ENCODE measurements at regions not wholly inside any gene's neighbourhood (a gene's known extent, or its start where the extent isn't known, plus 50 kb on each side); places are given as distances from the start of the nearest gene placed in this dataset.

DNA sequence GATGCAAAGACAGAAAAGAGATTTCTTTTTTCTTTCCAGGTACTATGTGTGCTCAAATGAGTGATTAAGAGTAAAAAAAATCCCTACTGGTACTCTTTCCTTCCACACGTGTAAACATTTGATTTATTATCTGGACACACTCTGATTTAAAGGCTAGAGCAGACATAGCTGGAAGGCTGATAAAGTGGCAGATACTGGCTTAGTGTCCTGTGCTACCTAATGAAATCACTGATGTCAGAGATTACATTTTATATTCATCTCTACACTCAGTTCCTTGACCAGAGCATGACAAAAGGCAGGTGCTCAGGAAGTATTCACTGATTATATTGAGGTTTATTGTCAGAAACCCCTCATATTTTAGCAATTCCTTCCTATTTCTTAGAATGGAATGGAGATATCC, 136.6 kb upstream of the SLC38A2 start:
- FAIRE-seq (no peak), DNase-seq (no peak)
- H3K36me3 ChIP-seq (ENCODE audit: control insufficient read depth in 2 of 3, insufficient read depth in 3 of 3, low read length in 3 of 3) = no peaks in the 10 kb centered on the region
- no peak overlapping the region for H3K9ac ChIP-seq (ENCODE audit: low read length in 3 of 3)
- no peaks in the 10 kb centered on the region for H3K4me1 ChIP-seq (ENCODE audit: control insufficient read depth in 2 of 3, insufficient read depth in 2 of 3, low read depth in 1 of 3, low read length in 3 of 3)
- TF ChIP-seq, protein P1, sequence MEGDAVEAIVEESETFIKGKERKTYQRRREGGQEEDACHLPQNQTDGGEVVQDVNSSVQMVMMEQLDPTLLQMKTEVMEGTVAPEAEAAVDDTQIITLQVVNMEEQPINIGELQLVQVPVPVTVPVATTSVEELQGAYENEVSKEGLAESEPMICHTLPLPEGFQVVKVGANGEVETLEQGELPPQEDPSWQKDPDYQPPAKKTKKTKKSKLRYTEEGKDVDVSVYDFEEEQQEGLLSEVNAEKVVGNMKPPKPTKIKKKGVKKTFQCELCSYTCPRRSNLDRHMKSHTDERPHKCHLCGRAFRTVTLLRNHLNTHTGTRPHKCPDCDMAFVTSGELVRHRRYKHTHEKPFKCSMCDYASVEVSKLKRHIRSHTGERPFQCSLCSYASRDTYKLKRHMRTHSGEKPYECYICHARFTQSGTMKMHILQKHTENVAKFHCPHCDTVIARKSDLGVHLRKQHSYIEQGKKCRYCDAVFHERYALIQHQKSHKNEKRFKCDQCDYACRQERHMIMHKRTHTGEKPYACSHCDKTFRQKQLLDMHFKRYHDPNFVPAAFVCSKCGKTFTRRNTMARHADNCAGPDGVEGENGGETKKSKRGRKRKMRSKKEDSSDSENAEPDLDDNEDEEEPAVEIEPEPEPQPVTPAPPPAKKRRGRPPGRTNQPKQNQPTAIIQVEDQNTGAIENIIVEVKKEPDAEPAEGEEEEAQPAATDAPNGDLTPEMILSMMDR (IDR thresholded peaks at IDR 0.05; ENCODE audit: borderline replicate concordance, extremely low read depth, insufficient read depth) = no peak
- H3K4me3 ChIP-seq (ENCODE audit: low read length in 3 of 3) = no peak overlapping the region
- no peak overlapping the region for H3K27ac ChIP-seq (ENCODE audit: low read depth in 2 of 2, low read length in 2 of 2)
- intact Hi-C loops (cut with DNase I) = no loop called here
- no peaks in the 10 kb centered on the region for H3K27me3 ChIP-seq (ENCODE audit: control insufficient read depth, insufficient read depth, low read length)
- peaks cover 0 to 13% (median 2%) of the 10 kb centered on the region in 3 donors for H3K9me3 ChIP-seq (ENCODE audit: control insufficient read depth in 2 of 3, insufficient read depth in 1 of 3, low read length in 3 of 3)

DNA sequence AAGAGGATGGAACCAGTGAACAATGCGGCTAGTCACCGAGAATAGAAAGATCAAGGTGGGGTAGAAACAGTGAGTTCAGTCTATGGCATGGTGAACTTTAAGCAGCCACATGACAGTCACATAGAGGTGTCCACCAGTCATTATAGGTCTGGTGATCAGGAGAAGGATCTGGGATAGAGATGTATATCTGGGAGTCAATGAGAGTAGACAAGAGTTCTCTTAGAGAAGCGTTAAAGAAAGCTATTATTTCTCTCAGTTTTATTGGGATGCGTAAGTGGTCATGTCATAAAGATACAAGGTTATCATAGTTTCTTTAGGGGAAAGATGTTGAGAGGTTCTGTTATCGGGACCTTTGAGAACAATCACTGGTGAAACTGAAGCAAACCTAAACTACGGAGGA, 136.1 kb upstream of the SLC38A2 start:
- H3K4me3 ChIP-seq (ENCODE audit: low read length in 3 of 3) = no peak overlapping the region
- FAIRE-seq (no peak), DNase-seq (no peak)
- H3K27ac ChIP-seq (ENCODE audit: low read depth in 2 of 2, low read length in 2 of 2) = no peak overlapping the region
- no peak overlapping the region for H3K9ac ChIP-seq (ENCODE audit: low read length in 3 of 3)
- TF ChIP-seq, protein P1 (IDR thresholded peaks at IDR 0.05; ENCODE audit: borderline replicate concordance, extremely low read depth, insufficient read depth) = no peak
- no peaks in the 10 kb centered on the region for H3K27me3 ChIP-seq (ENCODE audit: control insufficient read depth, insufficient read depth, low read length)
- no peaks in the 10 kb centered on the region for H3K36me3 ChIP-seq (ENCODE audit: control insufficient read depth in 2 of 3, insufficient read depth in 3 of 3, low read length in 3 of 3)
- no peaks in the 10 kb centered on the region for H3K4me1 ChIP-seq (ENCODE audit: control insufficient read depth in 2 of 3, insufficient read depth in 2 of 3, low read depth in 1 of 3, low read length in 3 of 3)
- H3K9me3 ChIP-seq (ENCODE audit: control insufficient read depth in 2 of 3, insufficient read depth in 1 of 3, low read length in 3 of 3) = peaks cover 0 to 13% (median 2%) of the 10 kb centered on the region in 3 donors
- intact Hi-C loops (cut with DNase I) = no loop called here

DNA sequence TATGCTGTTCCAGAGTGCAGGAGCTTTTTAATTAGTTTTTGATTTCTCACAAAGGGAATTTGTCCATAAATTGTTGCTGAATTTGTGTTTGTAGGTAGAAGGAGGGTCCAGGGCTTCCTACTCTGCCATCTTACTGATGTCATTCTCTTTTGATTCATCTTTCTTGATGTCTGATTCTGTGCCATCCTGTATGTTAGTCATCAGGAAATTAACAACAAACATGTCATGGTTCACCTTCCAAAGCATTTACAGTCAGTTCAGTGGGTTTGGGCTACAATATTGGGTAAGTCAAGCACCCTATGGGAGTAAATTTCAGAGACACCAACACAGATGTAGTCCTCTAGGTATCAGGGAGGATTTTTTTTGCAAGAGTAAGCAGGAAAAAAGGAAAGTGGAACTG, 135.2 kb upstream of the SLC38A2 start:
- TF ChIP-seq, protein P1 (IDR thresholded peaks at IDR 0.05; ENCODE audit: borderline replicate concordance, extremely low read depth, insufficient read depth) = no peak
- Histone ChIP-seq H3K4me1 (ENCODE audit: control insufficient read depth in 2 of 3, insufficient read depth in 2 of 3, low read depth in 1 of 3, low read length in 3 of 3) (no peaks in the 10 kb centered on the region), H3K27me3 (ENCODE audit: control insufficient read depth, insufficient read depth, low read length) (no peaks in the 10 kb centered on the region), H3K36me3 (ENCODE audit: control insufficient read depth in 2 of 3, insufficient read depth in 3 of 3, low read length in 3 of 3) (no peaks in the 10 kb centered on the region), H3K27ac (ENCODE audit: low read depth in 2 of 2, low read length in 2 of 2) (no peak overlapping the region), H3K9me3 (ENCODE audit: control insufficient read depth in 2 of 3, insufficient read depth in 1 of 3, low read length in 3 of 3) (peaks cover 0 to 13% (median 2%) of the 10 kb centered on the region in 3 donors), H3K9ac (ENCODE audit: low read length in 3 of 3) (no peak overlapping the region), H3K4me3 (ENCODE audit: low read length in 3 of 3) (no peak overlapping the region)
- DNase-seq (no peak), FAIRE-seq (no peak)
- intact Hi-C loops (cut with DNase I) = no loop called here

- FAIRE-seq (no peak), DNase-seq (no peak)
- H3K4me1 ChIP-seq (ENCODE audit: control insufficient read depth in 2 of 3, insufficient read depth in 2 of 3, low read depth in 1 of 3, low read length in 3 of 3) = no peaks in the 10 kb centered on the region
- no peak overlapping the region for H3K27ac ChIP-seq (ENCODE audit: low read depth in 2 of 2, low read length in 2 of 2)
- H3K36me3 ChIP-seq (ENCODE audit: control insufficient read depth in 2 of 3, insufficient read depth in 3 of 3, low read length in 3 of 3) = no peaks in the 10 kb centered on the region
- intact Hi-C loops (cut with DNase I) = no loop called here
- H3K9me3 ChIP-seq (ENCODE audit: control insufficient read depth in 2 of 3, insufficient read depth in 1 of 3, low read length in 3 of 3) = peaks cover 0 to 13% (median 2%) of the 10 kb centered on the region in 3 donors
- no peak overlapping the region for H3K9ac ChIP-seq (ENCODE audit: low read length in 3 of 3)
- no peaks in the 10 kb centered on the region for H3K27me3 ChIP-seq (ENCODE audit: control insufficient read depth, insufficient read depth, low read length)
- TF ChIP-seq, protein P1 (IDR thresholded peaks at IDR 0.05; ENCODE audit: borderline replicate concordance, extremely low read depth, insufficient read depth) = no peak
- no peak overlapping the region for H3K4me3 ChIP-seq (ENCODE audit: low read length in 3 of 3)
Measured at GRCh38 chr12:46506961-46507360, 134.4 kb upstream of the SLC38A2 start.

Measured in kidney (tissue), 13 donors.